Activated CD4-positive, alpha-beta memory T cell treated with anti-CD3 and anti-CD28 coated beads for 36 hours (primary cell): ENCODE measurements at regions not wholly inside any gene's neighbourhood (a gene's known extent, or its start where the extent isn't known, plus 50 kb on each side); places are given as distances from the start of the nearest gene placed in this dataset.

Experiments used
- CTCF ChIA-PET: fragments of 350-600 bp; sonication (Branson Sonifier 250); formaldehyde crosslinking; loops from one replicate; lab custom pipeline; 2021; ENCODE audit warnings: antibody characterized with exemption, inconsistent platforms; lab: Charles Lee
- POLR2A ChIA-PET: fragments of 350-600 bp; sonication (Branson Sonifier 250); formaldehyde crosslinking; loops from one replicate; lab custom pipeline; 2021; ENCODE audit warnings: antibody characterized with exemption; lab: Charles Lee
- DNase-seq: peaks from one replicate; pipeline ENCODE4 v3.0.0-alpha.2; 2020
- H3K27ac Mint-ChIP-seq: one replicate; pipeline ENCODE4 v1.8.0; 2021; ENCODE audit warnings: mixed read lengths
- H3K27me3 Mint-ChIP-seq: one replicate; pipeline ENCODE4 v1.8.0; 2021; ENCODE audit warnings: mixed read lengths
- H3K36me3 Mint-ChIP-seq: one replicate; pipeline ENCODE4 v1.8.0; 2021; ENCODE audit warnings: mixed read lengths
- H3K4me1 Mint-ChIP-seq: one replicate; pipeline ENCODE4 v1.8.0; 2021; ENCODE audit warnings: low read depth, mixed read lengths
- H3K4me3 Mint-ChIP-seq: one replicate; pipeline ENCODE4 v1.8.0; 2021; ENCODE audit warnings: mild to moderate bottlenecking, mixed read lengths
- H3K9me3 Mint-ChIP-seq: one replicate; pipeline ENCODE4 v1.8.0; 2021; ENCODE audit warnings: mixed read lengths
- intact Hi-C: fragments of 100-400 bp; cut with micrococcal nuclease; formaldehyde crosslinking; loops from one replicate; pipeline ENCODE4 v1.15.1; 2023

DNA sequence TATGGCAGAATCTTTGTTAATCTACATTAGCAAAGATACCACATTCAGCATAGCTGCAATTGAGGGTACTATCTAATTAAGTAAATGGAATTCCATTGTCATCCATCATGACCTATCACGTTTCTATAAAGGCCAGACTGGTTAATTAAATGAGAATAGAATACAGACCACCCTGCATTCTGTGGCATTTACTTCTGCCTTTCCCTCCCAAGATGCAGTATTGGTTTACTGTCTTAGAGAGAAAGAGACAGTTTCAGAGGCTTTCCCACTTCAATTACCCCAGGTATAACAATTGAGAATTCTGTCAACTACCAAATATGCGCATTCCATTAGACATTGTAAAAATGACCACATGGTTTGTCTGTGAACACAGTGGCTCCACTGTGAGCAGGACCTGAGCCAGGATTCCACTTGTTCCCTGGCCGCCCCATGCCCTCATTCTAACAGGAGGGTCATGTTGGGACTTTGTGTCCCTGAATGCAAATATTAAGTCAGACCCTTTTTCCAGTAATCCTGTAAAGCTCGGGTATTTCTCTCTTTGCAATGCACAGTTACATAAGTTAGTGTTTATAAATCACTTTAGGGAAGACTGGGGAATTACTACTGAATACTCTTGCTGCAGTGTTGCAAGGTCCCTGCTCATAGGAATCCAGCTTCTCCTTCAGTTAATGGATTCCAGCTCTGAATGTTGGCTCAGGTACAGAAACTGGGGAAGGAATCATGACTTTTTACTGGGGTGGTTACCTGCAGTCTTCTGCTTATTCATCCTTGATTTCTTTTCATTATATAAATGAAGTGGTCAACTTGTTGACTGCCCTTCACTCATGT, 261.0 kb downstream of the PDGFC start:
- Mint-ChIP-seq H3K27ac (no peak overlapping the region), H3K4me3 (no peak overlapping the region), H3K4me1 (no peaks in the 10 kb centered on the region), H3K27me3 (no peaks in the 10 kb centered on the region), H3K9me3 (peaks cover 3% of the 10 kb centered on the region), H3K36me3 (no peaks in the 10 kb centered on the region)
- no peak for DNase-seq
- ChIA-PET POLR2A (no interaction called here), CTCF (no interaction called here)
- intact Hi-C loops, result no loop called here

DNA sequence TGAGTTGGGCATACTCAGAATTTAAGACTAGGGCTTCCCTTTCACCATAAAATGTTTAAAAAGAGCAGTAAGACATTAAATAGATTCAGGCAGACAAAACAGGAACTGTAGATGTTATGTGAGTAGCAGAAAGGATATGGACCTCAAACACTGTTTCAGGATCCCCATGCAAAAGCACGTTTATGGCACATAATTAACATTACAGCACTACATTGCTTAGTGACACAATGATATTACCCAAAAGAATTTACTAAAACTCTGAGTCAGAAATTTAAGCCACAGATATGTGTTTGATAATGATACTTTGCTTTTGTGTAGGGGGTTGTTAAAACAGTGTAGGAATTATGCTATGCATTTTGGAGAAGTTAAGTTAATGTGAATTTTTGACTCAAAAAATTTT, 266.3 kb downstream of the PDGFC start:
- intact Hi-C loops, result no loop called here
- Mint-ChIP-seq H3K36me3 (no peaks in the 10 kb centered on the region), H3K9me3 (peaks cover 5% of the 10 kb centered on the region), H3K27ac (no peak overlapping the region), H3K4me3 (no peak overlapping the region), H3K4me1 (no peaks in the 10 kb centered on the region), H3K27me3 (no peaks in the 10 kb centered on the region)
- POLR2A ChIA-PET, result no interaction called here
- CTCF ChIA-PET, result no interaction called here
- no peak for DNase-seq

DNA sequence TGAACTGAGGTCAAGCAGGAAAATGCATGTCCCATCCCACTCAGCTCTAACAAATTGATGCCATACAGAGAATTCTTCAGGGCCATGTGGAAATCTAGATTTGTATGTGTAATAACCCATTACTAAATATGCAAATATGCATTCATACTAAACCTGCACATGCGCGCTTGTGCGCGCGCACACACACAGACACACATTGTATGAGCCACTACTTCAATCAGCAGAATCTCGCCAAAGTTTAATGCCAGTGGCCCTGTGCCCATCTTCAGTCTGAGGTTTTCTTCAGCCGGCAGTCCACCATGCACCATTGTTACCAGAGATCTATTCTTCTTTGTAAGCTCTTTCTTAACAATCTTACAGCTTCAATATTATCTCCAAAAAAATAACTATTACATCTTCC, 276.4 kb downstream of the PDGFC start:
- no peak for DNase-seq
- no peaks in the 10 kb centered on the region for H3K4me1 Mint-ChIP-seq
- no peaks in the 10 kb centered on the region for H3K27me3 Mint-ChIP-seq
- ChIA-PET POLR2A (no interaction called here), CTCF (no interaction called here)
- H3K9me3 Mint-ChIP-seq, result no peaks in the 10 kb centered on the region
- intact Hi-C loops, result no loop called here
- H3K36me3 Mint-ChIP-seq, result no peaks in the 10 kb centered on the region
- H3K4me3 Mint-ChIP-seq, result no peak overlapping the region
- H3K27ac Mint-ChIP-seq, result no peak overlapping the region

DNA sequence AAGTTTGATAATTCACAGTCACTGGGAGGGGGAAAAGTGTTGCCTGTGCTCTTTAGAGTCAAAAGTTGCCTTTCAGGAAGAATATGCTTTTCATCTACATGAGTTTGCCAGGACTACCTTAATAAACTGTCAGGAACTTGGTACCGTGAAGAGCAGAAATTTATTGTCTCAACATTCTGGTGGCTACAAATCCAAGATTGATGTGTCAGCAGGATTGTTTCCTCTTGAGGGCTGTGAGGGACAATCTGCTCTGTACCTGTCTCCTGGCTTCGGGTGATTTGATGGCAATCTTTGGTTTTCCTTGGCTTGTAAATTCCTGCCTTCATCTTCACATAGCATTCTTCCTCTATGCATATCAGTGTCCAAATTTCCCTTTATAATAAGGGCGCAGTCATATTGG, 277.2 kb downstream of the PDGFC start:
- no peak for DNase-seq
- Mint-ChIP-seq H3K27me3 (no peaks in the 10 kb centered on the region), H3K9me3 (no peaks in the 10 kb centered on the region), H3K36me3 (no peaks in the 10 kb centered on the region), H3K4me1 (no peaks in the 10 kb centered on the region), H3K27ac (no peak overlapping the region), H3K4me3 (no peak overlapping the region)
- ChIA-PET POLR2A (no interaction called here), CTCF (no interaction called here)
- intact Hi-C loops, result no loop called here

DNA sequence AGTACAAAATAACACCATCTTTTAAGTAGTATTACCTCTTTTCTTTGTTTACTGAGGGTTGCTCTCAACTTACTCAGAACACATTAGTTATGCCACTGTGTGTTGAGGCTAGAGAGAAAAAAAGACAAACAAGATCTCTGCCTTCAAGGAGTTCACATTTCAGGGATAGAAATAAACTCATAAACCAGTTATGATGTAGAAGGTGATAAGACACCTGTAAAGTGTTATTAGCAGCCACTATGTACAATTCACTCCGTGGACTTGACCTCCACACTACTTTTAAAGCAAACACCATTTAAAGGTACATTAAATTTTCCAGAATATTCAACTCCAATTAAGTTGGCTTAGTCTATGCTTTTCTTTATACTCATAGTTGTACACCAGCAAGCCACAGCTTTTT, 278.0 kb downstream of the PDGFC start:
- CTCF ChIA-PET, result no interaction called here
- intact Hi-C loops, result no loop called here
- H3K4me3 Mint-ChIP-seq, result no peak overlapping the region
- H3K9me3 Mint-ChIP-seq, result no peaks in the 10 kb centered on the region
- H3K4me1 Mint-ChIP-seq, result no peaks in the 10 kb centered on the region
- no peaks in the 10 kb centered on the region for H3K36me3 Mint-ChIP-seq
- POLR2A ChIA-PET, result no interaction called here
- DNase-seq, result no peak
- H3K27me3 Mint-ChIP-seq, result no peaks in the 10 kb centered on the region
- H3K27ac Mint-ChIP-seq, result no peak overlapping the region

DNA sequence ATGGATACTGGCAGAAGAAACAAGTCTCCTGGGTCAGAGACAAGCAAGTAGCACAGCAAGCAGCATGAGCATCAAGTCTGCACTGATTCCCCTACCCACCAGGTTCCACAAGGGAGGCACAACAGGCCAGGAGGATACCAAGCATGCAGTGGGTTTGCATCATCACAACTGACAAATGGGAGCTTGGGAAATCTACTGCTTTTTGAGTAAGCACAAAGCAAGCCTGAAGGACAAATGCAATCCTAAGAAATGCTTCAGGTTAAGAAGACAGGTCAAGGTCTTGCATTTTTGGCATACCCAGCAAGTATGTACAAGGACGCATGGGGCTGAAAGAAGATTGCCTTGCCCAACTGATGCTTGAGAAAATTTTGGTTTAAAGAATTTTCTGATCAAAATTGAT, 279.6 kb downstream of the PDGFC start:
- CTCF ChIA-PET, result no interaction called here
- Mint-ChIP-seq H3K4me1 (no peaks in the 10 kb centered on the region), H3K4me3 (no peak overlapping the region), H3K9me3 (no peaks in the 10 kb centered on the region), H3K36me3 (no peaks in the 10 kb centered on the region), H3K27ac (no peak overlapping the region), H3K27me3 (no peaks in the 10 kb centered on the region)
- intact Hi-C loops, result no loop called here
- POLR2A ChIA-PET, result no interaction called here
- DNase-seq, result no peak

DNA sequence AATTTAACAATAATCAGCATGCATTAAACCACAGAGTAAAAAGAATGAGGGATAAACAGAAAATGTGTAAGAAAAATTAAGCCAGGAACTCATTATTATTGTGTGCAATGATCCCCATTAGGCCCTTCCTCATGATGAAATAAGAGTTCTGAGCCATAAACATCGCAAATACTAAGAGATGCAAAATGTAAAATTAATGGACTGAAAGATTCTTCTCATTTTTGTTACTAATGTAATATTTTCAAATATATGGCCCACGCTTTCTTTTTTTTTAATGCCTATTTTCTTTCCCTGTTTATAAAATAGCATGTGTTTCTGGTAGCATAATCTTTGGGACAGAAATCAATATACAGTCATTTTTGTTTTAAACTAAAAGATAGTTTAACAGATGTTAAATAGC, 281.0 kb downstream of the PDGFC start:
- Mint-ChIP-seq H3K36me3 (no peaks in the 10 kb centered on the region), H3K4me3 (no peak overlapping the region), H3K4me1 (no peaks in the 10 kb centered on the region), H3K9me3 (no peaks in the 10 kb centered on the region), H3K27ac (no peak overlapping the region), H3K27me3 (no peaks in the 10 kb centered on the region)
- intact Hi-C loops, result no loop called here
- no peak for DNase-seq
- POLR2A ChIA-PET, result no interaction called here
- CTCF ChIA-PET, result no interaction called here

DNA sequence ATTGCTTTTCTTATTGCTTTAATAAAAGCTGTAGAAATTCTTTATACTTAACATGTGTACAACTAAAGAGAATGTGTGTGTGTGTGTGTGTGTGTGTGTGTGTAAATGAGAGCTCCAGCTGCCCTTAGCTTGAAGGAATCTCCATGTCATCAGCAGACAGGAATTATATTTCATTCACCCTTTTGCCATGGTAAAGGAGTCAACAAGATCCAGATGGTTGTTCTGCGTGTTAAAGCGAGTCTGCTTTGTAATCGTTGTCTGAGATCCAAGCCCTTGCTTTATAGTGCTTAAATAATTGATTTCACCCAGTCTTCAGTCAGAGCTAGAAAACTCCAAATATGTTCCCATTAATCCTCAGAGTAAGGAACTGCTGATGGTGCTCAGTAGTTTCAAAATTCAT, 285.5 kb downstream of the PDGFC start:
- Mint-ChIP-seq H3K27me3 (no peaks in the 10 kb centered on the region), H3K27ac (no peak overlapping the region), H3K4me1 (no peaks in the 10 kb centered on the region), H3K4me3 (no peak overlapping the region), H3K9me3 (peaks cover 3% of the 10 kb centered on the region), H3K36me3 (no peaks in the 10 kb centered on the region)
- intact Hi-C loops, result no loop called here
- POLR2A ChIA-PET, result no interaction called here
- CTCF ChIA-PET, result no interaction called here
- DNase-seq, result no peak

DNA sequence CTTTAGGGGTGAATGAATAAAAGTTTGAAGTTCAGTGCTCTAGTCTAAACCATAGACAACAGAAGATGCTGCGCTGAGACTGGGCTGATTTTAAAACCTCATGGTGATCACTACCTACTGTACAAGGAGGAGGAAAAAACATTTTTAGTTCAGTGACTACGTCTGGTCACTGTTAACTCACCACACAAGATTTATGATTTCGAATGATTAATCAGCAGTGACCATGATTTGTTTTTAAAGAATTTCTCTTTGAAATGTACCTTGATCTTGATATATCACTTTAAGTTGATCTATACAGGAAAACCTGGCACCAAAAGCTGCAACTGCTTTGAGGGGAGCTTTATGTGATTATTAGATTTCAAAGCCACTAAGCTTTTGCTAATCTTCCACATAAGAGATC, 286.3 kb downstream of the PDGFC start:
- Mint-ChIP-seq H3K4me1 (no peaks in the 10 kb centered on the region), H3K36me3 (no peaks in the 10 kb centered on the region), H3K9me3 (peaks cover 3% of the 10 kb centered on the region), H3K4me3 (no peak overlapping the region), H3K27me3 (no peaks in the 10 kb centered on the region), H3K27ac (no peak overlapping the region)
- intact Hi-C loops, result no loop called here
- CTCF ChIA-PET, result no interaction called here
- POLR2A ChIA-PET, result no interaction called here
- no peak for DNase-seq

DNA sequence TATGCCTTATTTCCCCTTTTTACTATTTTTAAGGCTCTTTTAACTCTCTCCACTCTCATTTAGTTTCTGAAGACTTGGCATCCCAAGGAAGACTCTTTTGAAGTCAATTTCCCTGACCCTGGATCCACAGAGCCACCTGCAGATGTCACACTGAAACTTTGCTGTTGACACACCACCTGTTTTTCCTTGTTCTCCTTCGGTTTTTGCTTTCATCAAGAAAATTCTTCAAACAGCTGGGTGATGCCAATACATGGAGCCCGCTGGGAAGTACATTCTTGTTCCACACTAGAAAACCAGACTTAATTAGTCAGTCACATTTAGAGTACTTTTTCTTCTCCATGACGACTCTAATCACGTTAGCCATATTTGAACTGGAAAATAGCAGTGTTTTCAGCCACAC, 293.9 kb downstream of the PDGFC start:
- H3K4me1 Mint-ChIP-seq, result no peaks in the 10 kb centered on the region
- CTCF ChIA-PET, result no interaction called here
- H3K4me3 Mint-ChIP-seq, result no peak overlapping the region
- POLR2A ChIA-PET, result no interaction called here
- intact Hi-C loops, result no loop called here
- H3K27me3 Mint-ChIP-seq, result no peaks in the 10 kb centered on the region
- H3K36me3 Mint-ChIP-seq, result no peaks in the 10 kb centered on the region
- no peak overlapping the region for H3K27ac Mint-ChIP-seq
- peaks cover 5% of the 10 kb centered on the region for H3K9me3 Mint-ChIP-seq
- no peak for DNase-seq

DNA sequence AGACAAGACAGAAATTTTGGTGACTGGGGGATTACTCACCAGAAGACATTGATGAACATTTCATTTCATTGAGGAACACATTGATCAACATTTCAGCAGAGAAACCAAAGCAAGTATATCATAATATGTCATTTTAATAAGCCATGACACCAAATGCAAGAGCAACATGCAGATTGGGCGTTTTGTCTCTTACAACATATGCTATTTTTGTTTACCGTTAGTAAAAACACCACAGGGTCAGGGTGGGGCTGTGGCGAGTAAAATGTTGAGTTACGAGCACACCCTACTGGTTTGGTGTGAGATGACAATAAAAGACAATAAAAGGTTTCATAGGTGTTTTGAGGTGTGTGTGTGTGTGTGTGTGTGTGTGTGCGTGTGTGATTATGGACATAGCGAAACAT, 294.5 kb downstream of the PDGFC start:
- no peaks in the 10 kb centered on the region for H3K4me1 Mint-ChIP-seq
- no peak for DNase-seq
- H3K27ac Mint-ChIP-seq, result no peak overlapping the region
- no peak overlapping the region for H3K4me3 Mint-ChIP-seq
- CTCF ChIA-PET, result no interaction called here
- peaks cover 5% of the 10 kb centered on the region for H3K9me3 Mint-ChIP-seq
- no peaks in the 10 kb centered on the region for H3K36me3 Mint-ChIP-seq
- POLR2A ChIA-PET, result no interaction called here
- no peaks in the 10 kb centered on the region for H3K27me3 Mint-ChIP-seq
- intact Hi-C loops, result no loop called here

DNA sequence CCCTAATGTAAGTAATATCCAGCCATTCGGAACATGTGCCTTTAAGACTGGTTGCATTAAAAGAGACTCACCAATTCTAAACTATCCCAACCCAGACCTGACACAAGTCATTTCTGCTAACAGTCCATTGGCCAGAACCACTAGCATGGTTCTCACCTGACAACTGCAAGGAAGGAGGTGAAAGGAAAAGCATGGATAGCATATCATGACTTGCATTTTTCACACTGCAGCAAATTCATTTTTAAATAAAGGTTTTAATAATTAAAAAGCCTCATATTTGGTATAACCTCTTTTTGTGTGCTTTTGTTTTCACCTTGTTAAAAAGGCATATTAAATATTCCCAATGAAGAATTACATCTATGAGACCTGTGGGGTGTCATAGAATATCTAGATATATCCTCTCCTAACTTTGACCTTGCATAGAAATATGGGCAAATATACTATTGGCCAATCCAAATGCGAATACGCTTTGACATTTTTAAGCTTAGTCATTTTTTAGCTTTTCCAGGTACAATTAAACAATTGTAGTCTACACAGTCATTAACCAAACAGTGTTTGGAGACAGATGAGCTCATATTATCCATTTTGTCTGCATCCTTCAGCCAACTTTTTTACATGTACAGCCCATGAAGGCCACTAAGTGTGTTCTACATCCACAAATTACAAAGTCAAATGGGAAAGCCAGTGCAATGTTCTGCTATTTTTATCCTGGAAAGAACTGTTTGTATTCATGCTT, 295.3 kb downstream of the PDGFC start:
- no peak for DNase-seq
- Mint-ChIP-seq H3K4me1 (no peaks in the 10 kb centered on the region), H3K36me3 (no peaks in the 10 kb centered on the region), H3K27ac (no peak overlapping the region), H3K27me3 (no peaks in the 10 kb centered on the region), H3K4me3 (no peak overlapping the region), H3K9me3 (peaks cover 5% of the 10 kb centered on the region)
- intact Hi-C loops, result no loop called here
- CTCF ChIA-PET, result no interaction called here
- POLR2A ChIA-PET, result no interaction called here

DNA sequence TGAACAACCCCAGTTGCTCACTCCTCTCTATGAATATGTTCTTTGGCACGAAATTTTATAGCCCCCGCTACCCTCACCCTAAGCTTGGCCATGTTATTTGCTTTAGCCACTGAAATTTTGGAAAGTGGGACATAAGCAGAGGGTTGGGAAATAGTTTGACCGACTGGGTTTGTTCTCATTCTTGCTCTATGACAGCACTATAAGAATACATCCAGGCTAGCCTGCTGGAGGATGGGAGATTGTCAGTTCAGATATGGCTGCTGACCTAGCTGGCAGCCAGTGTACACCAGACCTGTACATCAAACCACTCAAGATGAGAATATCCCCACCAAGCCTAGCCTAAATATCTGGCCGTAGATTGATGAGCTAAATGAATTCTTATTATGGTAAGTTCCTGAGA, 298.1 kb downstream of the PDGFC start:
- Mint-ChIP-seq H3K27ac (no peak overlapping the region), H3K4me3 (no peak overlapping the region), H3K4me1 (no peaks in the 10 kb centered on the region), H3K27me3 (no peaks in the 10 kb centered on the region), H3K9me3 (peaks cover 8% of the 10 kb centered on the region), H3K36me3 (no peaks in the 10 kb centered on the region)
- DNase-seq, result no peak
- POLR2A ChIA-PET, result no interaction called here
- intact Hi-C loops, result no loop called here
- CTCF ChIA-PET, result no interaction called here
